ENCODE measurements at regions not wholly inside any gene's neighbourhood (a gene's known extent, or its start where the extent isn't known, plus 50 kb on each side); places are given as distances from the start of the nearest gene placed in this dataset.

- H2BK120ac ChIP-seq (ENCODE audit: low read depth, low read length): no peak overlapping the region
- H2AK9ac ChIP-seq (replicated peaks; ENCODE audit: low read depth, low read length, poor library complexity): no peak overlapping the region
- H3K36me3 ChIP-seq (ENCODE audit: control insufficient read depth, insufficient read depth, low read length): no peaks in the 10 kb centered on the region
- in situ Hi-C loops (cut with MboI; ENCODE audit: low sequenced_read_pairs) (no loop called here), dilution Hi-C loops (cut with HindIII; ENCODE audit: low sequenced_read_pairs, unreplicated experiment) (no loop called here), intact Hi-C loops (cut with micrococcal nuclease) (no loop called here)
- DNase-seq (no peak), ATAC-seq (ENCODE audit: low read depth) (no peak)
- no peaks in the 10 kb centered on the region for H3K79me1 ChIP-seq (ENCODE audit: low read depth in 1 of 2, low read length in 2 of 2)
- no TSS peak for BruUV-seq (replicated peaks)
- H3K9ac ChIP-seq (ENCODE audit: low read depth, low read length): no peak overlapping the region
- no peak overlapping the region for H3K14ac ChIP-seq (replicated peaks; ENCODE audit: low read depth, low read length)
- H2AFZ ChIP-seq (replicated peaks; ENCODE audit: low read length, poor library complexity): no peak overlapping the region
- no peak overlapping the region for H3K4me2 ChIP-seq (ENCODE audit: low read depth, low read length)
- no peak overlapping the region for H4K91ac ChIP-seq (ENCODE audit: insufficient read depth, low read depth, low read length)
- H3K18ac ChIP-seq (ENCODE audit: low read depth, low read length): no peak overlapping the region
- H3K27me3 ChIP-seq (ENCODE audit: control insufficient read depth, insufficient read depth, low read length): no peaks in the 10 kb centered on the region
- H4K20me1 ChIP-seq (ENCODE audit: insufficient read depth, low read length): no peaks in the 10 kb centered on the region
- H3K4ac ChIP-seq (ENCODE audit: low read depth, low read length): no peak overlapping the region
- H3K56ac ChIP-seq (ENCODE audit: extremely low read depth, insufficient read depth, low read length): no peak overlapping the region
- H4K5ac ChIP-seq (ENCODE audit: low read depth, low read length): no peak overlapping the region
- CTCF ChIA-PET: no interaction called here
- H3K4me3 ChIP-seq (ENCODE audit: insufficient read depth, low read depth, low read length): no peak overlapping the region
- no peak overlapping the region for H4K8ac ChIP-seq (ENCODE audit: low read depth in 2 of 2, low read length in 2 of 2)
- H3K27ac ChIP-seq (ENCODE audit: insufficient read depth, low read length): no peak overlapping the region
- no peak for TF ChIP-seq NFE2L2 (IDR thresholded peaks at IDR 0.05; ENCODE audit: low read depth, low read length)
- no peak for TF ChIP-seq USF2 (IDR thresholded peaks at IDR 0.05; ENCODE audit: low read depth, low read length)
- TF ChIP-seq RAD21 (IDR thresholded peaks at IDR 0.05; ENCODE audit: low read length): no peak
- no peak for TF ChIP-seq MAZ (IDR thresholded peaks at IDR 0.05; ENCODE audit: borderline replicate concordance, low read depth, low read length)
- TF ChIP-seq RCOR1 (IDR thresholded peaks at IDR 0.05; ENCODE audit: insufficient replicate concordance, low read length): no peak
- no peak for TF ChIP-seq POLR2A (IDR thresholded peaks at IDR 0.05; ENCODE audit: low read depth, low read length)
- TF ChIP-seq MAFK (IDR thresholded peaks at IDR 0.05; ENCODE audit: low read depth, low read length): no peak
- no peak for TF ChIP-seq FOS (IDR thresholded peaks at IDR 0.05; ENCODE audit: low read depth, low read length)
- TF ChIP-seq CEBPB (IDR thresholded peaks at IDR 0.05; ENCODE audit: low read depth, low read length): no peak
- TF ChIP-seq, protein P1, sequence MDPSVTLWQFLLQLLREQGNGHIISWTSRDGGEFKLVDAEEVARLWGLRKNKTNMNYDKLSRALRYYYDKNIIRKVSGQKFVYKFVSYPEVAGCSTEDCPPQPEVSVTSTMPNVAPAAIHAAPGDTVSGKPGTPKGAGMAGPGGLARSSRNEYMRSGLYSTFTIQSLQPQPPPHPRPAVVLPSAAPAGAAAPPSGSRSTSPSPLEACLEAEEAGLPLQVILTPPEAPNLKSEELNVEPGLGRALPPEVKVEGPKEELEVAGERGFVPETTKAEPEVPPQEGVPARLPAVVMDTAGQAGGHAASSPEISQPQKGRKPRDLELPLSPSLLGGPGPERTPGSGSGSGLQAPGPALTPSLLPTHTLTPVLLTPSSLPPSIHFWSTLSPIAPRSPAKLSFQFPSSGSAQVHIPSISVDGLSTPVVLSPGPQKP (IDR thresholded peaks at IDR 0.05; ENCODE audit: borderline replicate concordance, low read depth, low read length): no peak
- TF ChIP-seq MXI1 (IDR thresholded peaks at IDR 0.05; ENCODE audit: borderline replicate concordance, low read depth, low read length): no peak
- TF ChIP-seq RFX5 (IDR thresholded peaks at IDR 0.05; ENCODE audit: low read depth, low read length): no peak
- no peak for TF ChIP-seq SMC3 (IDR thresholded peaks at IDR 0.05; ENCODE audit: low read depth, low read length)
- no peak for TF ChIP-seq CHD1 (IDR thresholded peaks at IDR 0.05; ENCODE audit: low read depth, low read length)
- H2AK5ac ChIP-seq (ENCODE audit: low read depth, low read length): no peak overlapping the region
- H3K23ac ChIP-seq (ENCODE audit: low read depth, low read length): no peak overlapping the region
- H2BK20ac ChIP-seq (ENCODE audit: low read depth, low read length): no peak overlapping the region
- H3K9me3 ChIP-seq (ENCODE audit: control insufficient read depth, insufficient read depth, low read length): peaks cover 49% of the 10 kb centered on the region
- H2BK5ac ChIP-seq (ENCODE audit: low read depth, low read length, poor library complexity, severe bottlenecking): no peak overlapping the region
- no peaks in the 10 kb centered on the region for H3K9me1 ChIP-seq (ENCODE audit: insufficient read depth, low read length)
- WGBS, 2 experiments (ENCODE audit: extremely low coverage in 2 of 2, insufficient read length in 1 of 2): 40% methylated on average over 2 of the region's 8 CpGs; no CpG with 5 or more reads in 1 of the 2 experiments
- H3K4me1 ChIP-seq (ENCODE audit: control insufficient read depth, insufficient read depth, low read length): no peaks in the 10 kb centered on the region
- no peak overlapping the region for H2BK15ac ChIP-seq (ENCODE audit: low read depth, low read length)
- POLR2A ChIA-PET (ENCODE audit: unreplicated experiment): no interaction called here
Observed at GRCh38 chr12:131258398-131258797, 304.7 kb downstream of the ADGRD1 start.

All from IMR-90 (cell line).